PC-3 (cell line): ENCODE measurements at regions not wholly inside any gene's neighbourhood (a gene's known extent, or its start where the extent isn't known, plus 50 kb on each side); places are given as distances from the start of the nearest gene placed in this dataset.

Experiments
- ATAC-seq: fragments of 200-7000 bp; cut with Tn5 transposase; 2 replicates; pipeline ENCODE4 v1.9.1; 2020; ENCODE audit warnings: mild to moderate bottlenecking, moderate library complexity
- BruUV-seq: library from RNA; stranded (reverse); fragments of 400-500 nt; replicated peaks from 2 replicates; lab custom pipeline; 2021; lab: Mats Ljungman, UMichigan
- CTCF ChIA-PET: fragments of 300-600 bp; sonication (Branson Sonifier 250); formaldehyde crosslinking; loops from one replicate; lab custom pipeline; 2022; ENCODE audit warnings: antibody characterized with exemption; lab: Charles Lee
- POLR2A ChIA-PET: fragments of 300-600 bp; sonication (Branson Sonifier 250); formaldehyde crosslinking; loops from one replicate; lab custom pipeline; 2022; ENCODE audit warnings: antibody characterized with exemption; ENCODE audit not compliant: unreplicated experiment; lab: Charles Lee
- DNase-seq: peaks from one replicate; pipeline ENCODE4 v3.0.0-alpha.2; 2015
- H2AFZ ChIP-seq: fragments of 300-600 bp; sonication (generic); 2 replicates; pipeline ENCODE4 v1.6.0; 2016; ENCODE audit warnings: antibody characterized with exemption, low read length
- H3F3A ChIP-seq: fragments of 300-600 bp; sonication (generic); one replicate; pipeline ENCODE4 v1.6.0; 2017; ENCODE audit warnings: antibody characterized with exemption, low read length, control low read depth, mild to moderate bottlenecking; ENCODE audit not compliant: unreplicated experiment
- H3K27ac ChIP-seq: fragments of 300-600 bp; sonication (generic); 2 replicates; pipeline ENCODE4 v1.5.1; 2016; ENCODE audit warnings: mild to moderate bottlenecking, low read length
- H3K27me3 ChIP-seq: fragments of 300-600 bp; sonication (generic); 2 replicates; pipeline ENCODE4 v1.6.1; 2016; ENCODE audit warnings: low read length, mixed read lengths
- H3K36me3 ChIP-seq: fragments of 300-600 bp; sonication (generic); 2 replicates; pipeline ENCODE4 v1.6.1; 2016; ENCODE audit warnings: low read depth, mixed run types, low read length, mixed read lengths
- H3K4me1 ChIP-seq: fragments of 300-600 bp; sonication (generic); 2 replicates; pipeline ENCODE4 v1.5.1; 2016; ENCODE audit warnings: low read length; ENCODE audit not compliant: insufficient read depth
- H3K4me2 ChIP-seq: fragments of 300-600 bp; sonication (generic); 2 replicates; pipeline ENCODE4 v1.6.0; 2016; ENCODE audit warnings: low read length
- H3K4me3 ChIP-seq: fragments of 300-600 bp; sonication (generic); 2 replicates; pipeline ENCODE4 v1.5.1; 2016; ENCODE audit warnings: mild to moderate bottlenecking, low read length, mixed read lengths
- H3K79me2 ChIP-seq: fragments of 300-600 bp; sonication (generic); 2 replicates; pipeline ENCODE4 v1.6.1; 2017; ENCODE audit warnings: low read length, mixed read lengths
- H3K9ac ChIP-seq: fragments of 300-600 bp; sonication (generic); 2 replicates; pipeline ENCODE4 v1.6.0; 2016; ENCODE audit warnings: mild to moderate bottlenecking, low read length
- H3K9me2 ChIP-seq: fragments of 300-600 bp; sonication (generic); replicated peaks from 2 replicates; pipeline ENCODE4 v1.6.1; 2016; ENCODE audit warnings: mixed run types, low read length, mixed read lengths
- H3K9me3 ChIP-seq: fragments of 300-600 bp; sonication (generic); 2 replicates; pipeline ENCODE4 v1.6.1; 2016; ENCODE audit warnings: low read length, mixed read lengths
- H4K20me1 ChIP-seq: fragments of 300-600 bp; sonication (generic); 2 replicates; pipeline ENCODE4 v1.6.1; 2016; ENCODE audit warnings: low read length, mixed read lengths
- EZH2 ChIP-seq: fragments of 300-600 bp; sonication (generic); IDR thresholded peaks from one replicate; pipeline ENCODE4 v1.6.1; 2017; ENCODE audit warnings: antibody characterized with exemption, mild to moderate bottlenecking, low read length; ENCODE audit not compliant: unreplicated experiment
- EZH2phosphoT487 ChIP-seq: fragments of 300-600 bp; sonication (generic); IDR thresholded peaks from 2 replicates; pipeline ENCODE4 v1.6.1; 2018; ENCODE audit warnings: mild to moderate bottlenecking, antibody characterized with exemption, low read length, borderline replicate concordance
- intact Hi-C: fragments of 100-400 bp; cut with micrococcal nuclease; formaldehyde crosslinking; loops from 2 replicates; pipeline ENCODE4 v1.9.0; 2023
- TF ChIP-seq, protein P1 (sequence below): fragments of 300-600 bp; sonication (generic); conservative IDR thresholded peaks from 2 replicates; pipeline ENCODE4 v1.5.1; 2017; ENCODE audit warnings: antibody characterized with exemption, low read depth, mild to moderate bottlenecking, low read length

DNA sequence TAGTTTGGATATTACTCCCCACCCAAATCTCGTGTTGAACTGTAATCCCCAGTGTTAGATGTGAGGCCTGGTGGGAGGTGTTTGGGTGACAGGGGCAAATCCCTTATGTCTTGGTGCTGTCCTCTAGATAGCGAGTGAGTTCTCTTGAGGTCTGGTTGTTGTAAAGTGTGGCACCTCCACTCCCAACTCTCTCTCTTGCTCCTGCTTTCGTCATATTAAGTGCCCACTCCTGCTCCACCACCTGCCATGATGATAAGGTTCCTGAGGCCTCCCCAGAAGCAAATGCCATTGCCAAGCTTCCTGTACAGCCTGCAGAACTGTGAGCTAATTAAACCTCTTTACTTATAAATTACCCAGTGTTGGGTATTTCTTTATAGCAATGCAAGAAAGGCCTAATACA, 944.3 kb downstream of the ADGRL3 start:
- TF ChIP-seq, protein P1, sequence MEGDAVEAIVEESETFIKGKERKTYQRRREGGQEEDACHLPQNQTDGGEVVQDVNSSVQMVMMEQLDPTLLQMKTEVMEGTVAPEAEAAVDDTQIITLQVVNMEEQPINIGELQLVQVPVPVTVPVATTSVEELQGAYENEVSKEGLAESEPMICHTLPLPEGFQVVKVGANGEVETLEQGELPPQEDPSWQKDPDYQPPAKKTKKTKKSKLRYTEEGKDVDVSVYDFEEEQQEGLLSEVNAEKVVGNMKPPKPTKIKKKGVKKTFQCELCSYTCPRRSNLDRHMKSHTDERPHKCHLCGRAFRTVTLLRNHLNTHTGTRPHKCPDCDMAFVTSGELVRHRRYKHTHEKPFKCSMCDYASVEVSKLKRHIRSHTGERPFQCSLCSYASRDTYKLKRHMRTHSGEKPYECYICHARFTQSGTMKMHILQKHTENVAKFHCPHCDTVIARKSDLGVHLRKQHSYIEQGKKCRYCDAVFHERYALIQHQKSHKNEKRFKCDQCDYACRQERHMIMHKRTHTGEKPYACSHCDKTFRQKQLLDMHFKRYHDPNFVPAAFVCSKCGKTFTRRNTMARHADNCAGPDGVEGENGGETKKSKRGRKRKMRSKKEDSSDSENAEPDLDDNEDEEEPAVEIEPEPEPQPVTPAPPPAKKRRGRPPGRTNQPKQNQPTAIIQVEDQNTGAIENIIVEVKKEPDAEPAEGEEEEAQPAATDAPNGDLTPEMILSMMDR = no peak
- TF ChIP-seq EZH2phosphoT487 = no peak
- TF ChIP-seq EZH2 = no peak
- BruUV-seq = no TSS peak
- Histone ChIP-seq H3K27ac (no peak overlapping the region), H3K79me2 (no peaks in the 10 kb centered on the region), H2AFZ (no peak overlapping the region), H3K36me3 (no peaks in the 10 kb centered on the region), H3K9ac (no peak overlapping the region), H3K4me1 (no peaks in the 10 kb centered on the region), H3K4me3 (no peak overlapping the region), H3K27me3 (no peaks in the 10 kb centered on the region), H3K9me3 (no peaks in the 10 kb centered on the region), H3K4me2 (no peak overlapping the region), H4K20me1 (no peaks in the 10 kb centered on the region), H3K9me2 (no peaks in the 10 kb centered on the region), H3F3A (no peaks in the 10 kb centered on the region)
- no peak for ATAC-seq
- ChIA-PET CTCF (no interaction called here), POLR2A (no interaction called here)
- DNase-seq = no peak
- intact Hi-C loops = no loop called here

DNA sequence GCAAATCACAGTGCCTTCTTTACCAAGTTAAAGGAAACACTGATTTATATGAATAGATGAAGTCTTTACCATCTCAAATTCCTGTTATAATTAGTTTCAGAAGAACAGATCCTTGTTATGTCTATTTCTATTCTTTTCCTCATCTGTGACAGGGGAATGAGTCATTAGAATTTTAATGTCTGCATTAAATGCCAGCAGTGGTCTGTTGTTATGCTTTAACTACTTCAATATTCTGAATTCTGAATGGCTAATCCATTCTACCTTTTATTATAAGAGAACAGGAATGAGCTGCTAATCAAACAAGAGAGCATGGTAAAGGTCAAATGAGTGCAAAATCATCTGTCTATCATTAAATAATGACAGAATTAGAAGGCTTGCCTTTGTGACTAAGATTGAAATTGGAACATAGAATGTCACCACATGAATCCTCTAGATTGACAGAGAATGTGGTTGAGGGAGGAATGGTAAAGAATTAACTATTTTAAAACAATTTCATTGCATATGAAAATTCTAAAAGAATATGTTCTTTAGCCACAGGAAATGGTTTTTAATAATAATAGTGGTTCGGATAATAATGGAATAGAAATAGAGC, 935.5 kb downstream of the ADGRL3 start:
- no peaks in the 10 kb centered on the region for H3K27me3 ChIP-seq
- peak; percentile 97 for ATAC-seq
- ChIA-PET CTCF (no interaction called here), POLR2A (no interaction called here)
- no peak overlapping the region for H3K27ac ChIP-seq
- H3K36me3 ChIP-seq = no peaks in the 10 kb centered on the region
- intact Hi-C loops = no loop called here
- peak; percentile 72 for DNase-seq
- H3K9me2 ChIP-seq = no peaks in the 10 kb centered on the region
- no peak overlapping the region for H2AFZ ChIP-seq
- H3K9me3 ChIP-seq = no peaks in the 10 kb centered on the region
- H3K4me2 ChIP-seq = no peak overlapping the region
- TF ChIP-seq EZH2phosphoT487 (no peak), EZH2 (no peak)
- TF ChIP-seq, protein P1 = no peak
- H3K79me2 ChIP-seq = no peaks in the 10 kb centered on the region
- H3K4me1 ChIP-seq = peaks cover 8% of the 10 kb centered on the region; the same call in 1 of the 2 replicates
- no peaks in the 10 kb centered on the region for H3F3A ChIP-seq
- H4K20me1 ChIP-seq = no peaks in the 10 kb centered on the region
- BruUV-seq = no TSS peak
- no peak overlapping the region for H3K9ac ChIP-seq
- H3K4me3 ChIP-seq = no peak overlapping the region

- no peaks in the 10 kb centered on the region for H3F3A ChIP-seq
- ATAC-seq (no peak), DNase-seq (no peak)
- H3K9me2 ChIP-seq = no peaks in the 10 kb centered on the region
- H3K36me3 ChIP-seq = no peaks in the 10 kb centered on the region
- POLR2A ChIA-PET = no interaction called here
- no peaks in the 10 kb centered on the region for H3K27me3 ChIP-seq
- BruUV-seq = no TSS peak
- H3K27ac ChIP-seq = no peak overlapping the region
- H3K4me1 ChIP-seq = peaks cover 8% of the 10 kb centered on the region; the same call in 1 of the 2 replicates
- no peak overlapping the region for H3K9ac ChIP-seq
- no peaks in the 10 kb centered on the region for H4K20me1 ChIP-seq
- H3K79me2 ChIP-seq = no peaks in the 10 kb centered on the region
- H3K4me3 ChIP-seq = no peak overlapping the region
- no peaks in the 10 kb centered on the region for H3K9me3 ChIP-seq
- H3K4me2 ChIP-seq = no peak overlapping the region
- no peak overlapping the region for H2AFZ ChIP-seq
- intact Hi-C loops = no loop called here
- CTCF ChIA-PET = no interaction called here
- no peak for TF ChIP-seq EZH2phosphoT487
- TF ChIP-seq EZH2 = no peak
- TF ChIP-seq, protein P1 = no peak
Measured at GRCh38 chr4:62133977-62134376, 933.9 kb downstream of the ADGRL3 start.
